ENCODE measurements at regions not wholly inside any gene's neighbourhood (a gene's known extent, or its start where the extent isn't known, plus 50 kb on each side); places are given as distances from the start of the nearest gene placed in this dataset.
"Not testable (repeated sequence)": the region's sequence is repeated elsewhere in the genome, so short reads cannot be mapped to it uniquely, and the experiment has no call there.

- Histone ChIP-seq H3K36me3 (ENCODE audit: low read depth) (no peaks in the 10 kb centered on the region), H3K4me1 (ENCODE audit: low read depth) (no peaks in the 10 kb centered on the region), H3K9me3 (no peaks in the 10 kb centered on the region), H3K4me3 (no peak overlapping the region)
- DNase-seq: no peak
- intact Hi-C loops (cut with DNase I, micrococcal nuclease): no loop called here
- TF ChIP-seq CTCF (IDR thresholded peaks at IDR 0.05): no peak
- no peak for ATAC-seq
Observed at GRCh38 chr1:240722788-240723187, 110.8 kb upstream of the GREM2 start.

GRCh38 chr1:240720976-240721375 is 109.0 kb upstream of the GREM2 start:
- ATAC-seq (no peak), DNase-seq (no peak)
- Histone ChIP-seq H3K36me3 (ENCODE audit: low read depth) (no peaks in the 10 kb centered on the region), H3K4me1 (ENCODE audit: low read depth) (no peaks in the 10 kb centered on the region), H3K4me3 (no peak overlapping the region), H3K9me3 (no peaks in the 10 kb centered on the region)
- intact Hi-C loops (cut with DNase I, micrococcal nuclease): no loop called here
- no peak for TF ChIP-seq CTCF (IDR thresholded peaks at IDR 0.05)

GRCh38 chr1:240719953-240720700 is 108.2 kb upstream of the GREM2 start:
- no peak for TF ChIP-seq CTCF (IDR thresholded peaks at IDR 0.05)
- DNase-seq: no peak
- no peak for ATAC-seq
- Histone ChIP-seq H3K36me3 (ENCODE audit: low read depth) (no peaks in the 10 kb centered on the region), H3K4me1 (ENCODE audit: low read depth) (no peaks in the 10 kb centered on the region), H3K9me3 (no peaks in the 10 kb centered on the region), H3K4me3 (no peak overlapping the region)
- intact Hi-C loops (cut with DNase I, micrococcal nuclease): no loop called here

GRCh38 chr1:240716538-240716937 is 104.6 kb upstream of the GREM2 start:
- intact Hi-C loops (cut with DNase I, micrococcal nuclease); H3K4me1 ChIP-seq (ENCODE audit: low read depth); H3K4me3 ChIP-seq; H3K36me3 ChIP-seq (ENCODE audit: low read depth); DNase-seq; H3K9me3 ChIP-seq; ATAC-seq: not testable (repeated sequence)

GRCh38 chr1:240714568-240715292 is 102.8 kb upstream of the GREM2 start:
- no peak for TF ChIP-seq CTCF (IDR thresholded peaks at IDR 0.05)
- no peaks in the 10 kb centered on the region for H3K9me3 ChIP-seq
- DNase-seq (no peak), ATAC-seq (no peak)
- intact Hi-C loops (cut with DNase I, micrococcal nuclease): no loop called here
- H3K4me1 ChIP-seq (ENCODE audit: low read depth): no peaks in the 10 kb centered on the region
- H3K36me3 ChIP-seq (ENCODE audit: low read depth): no peaks in the 10 kb centered on the region
- no peak overlapping the region for H3K4me3 ChIP-seq

- no peak for TF ChIP-seq CTCF (IDR thresholded peaks at IDR 0.05)
- Histone ChIP-seq H3K4me1 (ENCODE audit: low read depth) (no peaks in the 10 kb centered on the region), H3K9me3 (no peaks in the 10 kb centered on the region), H3K36me3 (ENCODE audit: low read depth) (no peaks in the 10 kb centered on the region), H3K4me3 (no peak overlapping the region)
- intact Hi-C loops (cut with DNase I, micrococcal nuclease): no loop called here
- DNase-seq (no peak), ATAC-seq (no peak)
Observed at GRCh38 chr1:240712014-240712731, 100.2 kb upstream of the GREM2 start.

All from mucosa of descending colon (tissue), 3 donors.